ENCODE measurements at regions not wholly inside any gene's neighbourhood (a gene's known extent, or its start where the extent isn't known, plus 50 kb on each side); places are given as distances from the start of the nearest gene placed in this dataset.

DNA sequence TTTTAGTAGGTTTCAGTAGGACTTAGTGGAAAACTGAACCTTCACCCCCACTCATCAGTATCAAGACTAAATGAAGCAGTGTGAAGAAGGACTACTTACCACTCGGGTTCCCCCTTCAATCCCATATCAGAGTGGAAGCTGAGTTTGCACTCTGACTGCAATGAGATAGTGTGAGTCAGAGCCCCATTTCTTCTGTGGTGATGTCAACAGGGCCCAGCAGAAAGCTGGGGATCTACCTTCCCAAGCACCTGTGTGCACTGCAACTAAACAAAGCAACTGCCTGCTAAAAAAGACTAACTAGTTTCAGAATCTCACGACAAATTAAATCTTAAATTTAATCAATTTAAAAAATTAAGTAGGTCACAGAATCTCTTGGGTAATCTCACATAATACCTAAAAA lies 1837.0 kb upstream of the PCDH7 start (continued):
- TF ChIP-seq, protein P1, sequence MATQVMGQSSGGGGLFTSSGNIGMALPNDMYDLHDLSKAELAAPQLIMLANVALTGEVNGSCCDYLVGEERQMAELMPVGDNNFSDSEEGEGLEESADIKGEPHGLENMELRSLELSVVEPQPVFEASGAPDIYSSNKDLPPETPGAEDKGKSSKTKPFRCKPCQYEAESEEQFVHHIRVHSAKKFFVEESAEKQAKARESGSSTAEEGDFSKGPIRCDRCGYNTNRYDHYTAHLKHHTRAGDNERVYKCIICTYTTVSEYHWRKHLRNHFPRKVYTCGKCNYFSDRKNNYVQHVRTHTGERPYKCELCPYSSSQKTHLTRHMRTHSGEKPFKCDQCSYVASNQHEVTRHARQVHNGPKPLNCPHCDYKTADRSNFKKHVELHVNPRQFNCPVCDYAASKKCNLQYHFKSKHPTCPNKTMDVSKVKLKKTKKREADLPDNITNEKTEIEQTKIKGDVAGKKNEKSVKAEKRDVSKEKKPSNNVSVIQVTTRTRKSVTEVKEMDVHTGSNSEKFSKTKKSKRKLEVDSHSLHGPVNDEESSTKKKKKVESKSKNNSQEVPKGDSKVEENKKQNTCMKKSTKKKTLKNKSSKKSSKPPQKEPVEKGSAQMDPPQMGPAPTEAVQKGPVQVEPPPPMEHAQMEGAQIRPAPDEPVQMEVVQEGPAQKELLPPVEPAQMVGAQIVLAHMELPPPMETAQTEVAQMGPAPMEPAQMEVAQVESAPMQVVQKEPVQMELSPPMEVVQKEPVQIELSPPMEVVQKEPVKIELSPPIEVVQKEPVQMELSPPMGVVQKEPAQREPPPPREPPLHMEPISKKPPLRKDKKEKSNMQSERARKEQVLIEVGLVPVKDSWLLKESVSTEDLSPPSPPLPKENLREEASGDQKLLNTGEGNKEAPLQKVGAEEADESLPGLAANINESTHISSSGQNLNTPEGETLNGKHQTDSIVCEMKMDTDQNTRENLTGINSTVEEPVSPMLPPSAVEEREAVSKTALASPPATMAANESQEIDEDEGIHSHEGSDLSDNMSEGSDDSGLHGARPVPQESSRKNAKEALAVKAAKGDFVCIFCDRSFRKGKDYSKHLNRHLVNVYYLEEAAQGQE (IDR thresholded peaks at IDR 0.05; ENCODE audit: low read depth, low read length) = no peak
- TF ChIP-seq, protein P2, sequence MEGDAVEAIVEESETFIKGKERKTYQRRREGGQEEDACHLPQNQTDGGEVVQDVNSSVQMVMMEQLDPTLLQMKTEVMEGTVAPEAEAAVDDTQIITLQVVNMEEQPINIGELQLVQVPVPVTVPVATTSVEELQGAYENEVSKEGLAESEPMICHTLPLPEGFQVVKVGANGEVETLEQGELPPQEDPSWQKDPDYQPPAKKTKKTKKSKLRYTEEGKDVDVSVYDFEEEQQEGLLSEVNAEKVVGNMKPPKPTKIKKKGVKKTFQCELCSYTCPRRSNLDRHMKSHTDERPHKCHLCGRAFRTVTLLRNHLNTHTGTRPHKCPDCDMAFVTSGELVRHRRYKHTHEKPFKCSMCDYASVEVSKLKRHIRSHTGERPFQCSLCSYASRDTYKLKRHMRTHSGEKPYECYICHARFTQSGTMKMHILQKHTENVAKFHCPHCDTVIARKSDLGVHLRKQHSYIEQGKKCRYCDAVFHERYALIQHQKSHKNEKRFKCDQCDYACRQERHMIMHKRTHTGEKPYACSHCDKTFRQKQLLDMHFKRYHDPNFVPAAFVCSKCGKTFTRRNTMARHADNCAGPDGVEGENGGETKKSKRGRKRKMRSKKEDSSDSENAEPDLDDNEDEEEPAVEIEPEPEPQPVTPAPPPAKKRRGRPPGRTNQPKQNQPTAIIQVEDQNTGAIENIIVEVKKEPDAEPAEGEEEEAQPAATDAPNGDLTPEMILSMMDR (IDR thresholded peaks at IDR 0.05) = no peak
- TF ChIP-seq, protein P3, sequence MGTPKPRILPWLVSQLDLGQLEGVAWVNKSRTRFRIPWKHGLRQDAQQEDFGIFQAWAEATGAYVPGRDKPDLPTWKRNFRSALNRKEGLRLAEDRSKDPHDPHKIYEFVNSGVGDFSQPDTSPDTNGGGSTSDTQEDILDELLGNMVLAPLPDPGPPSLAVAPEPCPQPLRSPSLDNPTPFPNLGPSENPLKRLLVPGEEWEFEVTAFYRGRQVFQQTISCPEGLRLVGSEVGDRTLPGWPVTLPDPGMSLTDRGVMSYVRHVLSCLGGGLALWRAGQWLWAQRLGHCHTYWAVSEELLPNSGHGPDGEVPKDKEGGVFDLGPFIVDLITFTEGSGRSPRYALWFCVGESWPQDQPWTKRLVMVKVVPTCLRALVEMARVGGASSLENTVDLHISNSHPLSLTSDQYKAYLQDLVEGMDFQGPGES (IDR thresholded peaks at IDR 0.05; ENCODE audit: low read depth, low read length) = no peak
- TF ChIP-seq NFIC (IDR thresholded peaks at IDR 0.05; ENCODE audit: borderline replicate concordance) (no peak), RCOR1 (IDR thresholded peaks at IDR 0.05; ENCODE audit: low read length) (no peak), FOXM1 (IDR thresholded peaks at IDR 0.05; ENCODE audit: low read depth) (no peak), GATA2 (CRISPR knock-in tag; IDR thresholded peaks at IDR 0.05) (no peak), RXRA (IDR thresholded peaks at IDR 0.05; ENCODE audit: borderline replicate concordance, low read depth) (no peak)
- TF ChIP-seq, protein P4, sequence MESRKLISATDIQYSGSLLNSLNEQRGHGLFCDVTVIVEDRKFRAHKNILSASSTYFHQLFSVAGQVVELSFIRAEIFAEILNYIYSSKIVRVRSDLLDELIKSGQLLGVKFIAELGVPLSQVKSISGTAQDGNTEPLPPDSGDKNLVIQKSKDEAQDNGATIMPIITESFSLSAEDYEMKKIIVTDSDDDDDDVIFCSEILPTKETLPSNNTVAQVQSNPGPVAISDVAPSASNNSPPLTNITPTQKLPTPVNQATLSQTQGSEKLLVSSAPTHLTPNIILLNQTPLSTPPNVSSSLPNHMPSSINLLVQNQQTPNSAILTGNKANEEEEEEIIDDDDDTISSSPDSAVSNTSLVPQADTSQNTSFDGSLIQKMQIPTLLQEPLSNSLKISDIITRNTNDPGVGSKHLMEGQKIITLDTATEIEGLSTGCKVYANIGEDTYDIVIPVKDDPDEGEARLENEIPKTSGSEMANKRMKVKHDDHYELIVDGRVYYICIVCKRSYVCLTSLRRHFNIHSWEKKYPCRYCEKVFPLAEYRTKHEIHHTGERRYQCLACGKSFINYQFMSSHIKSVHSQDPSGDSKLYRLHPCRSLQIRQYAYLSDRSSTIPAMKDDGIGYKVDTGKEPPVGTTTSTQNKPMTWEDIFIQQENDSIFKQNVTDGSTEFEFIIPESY (IDR thresholded peaks at IDR 0.05; ENCODE audit: borderline replicate concordance, low read depth) = no peak

DNA sequence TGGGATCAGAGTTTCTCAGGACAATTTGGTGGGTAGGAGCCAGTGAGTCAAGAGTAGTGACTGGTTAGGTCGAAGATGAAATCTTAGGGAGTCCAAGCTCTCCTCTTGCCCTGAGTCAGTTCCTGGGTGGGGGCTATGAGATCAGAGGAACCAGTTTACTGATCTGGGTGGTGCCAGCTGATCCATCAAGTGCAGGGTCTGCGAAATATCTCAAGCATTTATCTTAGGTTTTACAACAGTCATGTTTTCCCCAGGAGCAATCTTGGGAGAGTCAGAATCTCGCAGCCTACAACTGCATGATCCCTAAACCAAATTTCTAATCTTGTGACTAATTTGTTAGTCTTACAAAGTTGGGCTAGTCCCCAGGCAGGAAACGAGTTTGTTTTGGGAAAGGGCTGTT lies 1833.2 kb upstream of the PCDH7 start:
- Histone ChIP-seq H3F3A (replicated peaks; ENCODE audit: insufficient read depth) (no peaks in the 10 kb centered on the region), H3K9ac (no peak overlapping the region; the same call in 1 of the 2 replicates), H3K4me2 (peak overlapping the region; percentile 14; the same call in 1 of the 2 replicates), H3K36me3 (replicated peaks in 1 of 2; ENCODE audit: control insufficient read depth in 1 of 2, insufficient read depth in 2 of 2, low read length in 1 of 2) (no peaks in the 10 kb centered on the region), H3K27ac (ENCODE audit: low read depth in 2 of 2, low read length in 1 of 2) (peak overlapping the region in 1 of 2 experiments; percentile 75; a peak in 2 of 4 replicates), H3K4me1 (ENCODE audit: control insufficient read depth in 1 of 2, insufficient read depth in 2 of 2, low read depth in 1 of 2, low read length in 1 of 2) (no peaks in the 10 kb centered on the region), H3K9me2 (no peaks in the 10 kb centered on the region), H3K79me2 (ENCODE audit: insufficient read depth) (no peaks in the 10 kb centered on the region), H2AFZ (ENCODE audit: low read depth) (peak overlapping the region; percentile 49), H3K9me3 (no peaks in the 10 kb centered on the region), H3K27me3 (ENCODE audit: insufficient read depth) (no peaks in the 10 kb centered on the region), H4K20me1 (ENCODE audit: insufficient read depth) (no peaks in the 10 kb centered on the region), H3K4me3 (ENCODE audit: low read depth in 2 of 2, low read length in 1 of 2) (no peak overlapping the region)
- ChIA-PET CTCF (no interaction called here), POLR2A (no interaction called here)
- no peak for DNase-seq
- TF ChIP-seq MXI1 (IDR thresholded peaks at IDR 0.05; ENCODE audit: low read depth, low read length) = no peak
- TF ChIP-seq, protein P4 (IDR thresholded peaks at IDR 0.05; ENCODE audit: borderline replicate concordance, low read depth) = no peak
- TF ChIP-seq EP300 (IDR thresholded peaks at IDR 0.05; ENCODE audit: borderline replicate concordance in 1 of 2, low read depth in 1 of 2, low read length in 1 of 2) = no peak
- no peak for TF ChIP-seq CHD2 (IDR thresholded peaks at IDR 0.05; ENCODE audit: low read length, partially characterized antibody)
- TF ChIP-seq MEF2A (IDR thresholded peaks at IDR 0.05; ENCODE audit: borderline replicate concordance, low read depth) = no peak
- WGBS (ENCODE audit: low lambda C conversion rate) = 4% methylated on average over 4 of the region's 4 CpGs

Data from SK-N-SH (cell line).